Ishikawa (cell line): ENCODE measurements at regions not wholly inside any gene's neighbourhood (a gene's known extent, or its start where the extent isn't known, plus 50 kb on each side); places are given as distances from the start of the nearest gene placed in this dataset.

ENCODE experiments used
- CEBPB ChIP-seq: IDR thresholded peaks from 2 replicates; pipeline ENCODE4 v1.6.1; 2012
- EGR1 ChIP-seq: IDR thresholded peaks from 2 replicates; pipeline ENCODE4 v1.6.1; 2012
- EP300 ChIP-seq: IDR thresholded peaks from 2 replicates; pipeline ENCODE4 v1.6.1; 2012; ENCODE audit warnings: borderline replicate concordance
- FOXM1 ChIP-seq: IDR thresholded peaks from 2 replicates; pipeline ENCODE4 v1.6.1; 2012; ENCODE audit warnings: low read depth, borderline replicate concordance
- NFIC ChIP-seq: IDR thresholded peaks from 2 replicates; pipeline ENCODE4 v1.6.1; 2012
- TAF1 ChIP-seq: IDR thresholded peaks from 2 replicates; pipeline ENCODE4 v1.6.1; 2012; ENCODE audit warnings: low read depth, mild to moderate bottlenecking
- TCF12 ChIP-seq: IDR thresholded peaks from 2 replicates; pipeline ENCODE4 v1.6.1; 2012; ENCODE audit warnings: low read depth
- TEAD4 ChIP-seq: IDR thresholded peaks from 2 replicates; pipeline ENCODE4 v1.6.1; 2012
- ZBTB7A ChIP-seq: IDR thresholded peaks from 2 replicates; pipeline ENCODE4 v1.6.1; 2012; ENCODE audit warnings: low read depth
- TF ChIP-seq, protein P1 (sequence below): IDR thresholded peaks from 2 replicates; pipeline ENCODE4 v1.6.1; 2012
- TF ChIP-seq, protein P2 (sequence below): IDR thresholded peaks from 2 replicates; pipeline ENCODE4 v1.6.1; 2012; ENCODE audit warnings: low read depth, mild to moderate bottlenecking

- no peak for TF ChIP-seq EGR1
- TF ChIP-seq, protein P1, sequence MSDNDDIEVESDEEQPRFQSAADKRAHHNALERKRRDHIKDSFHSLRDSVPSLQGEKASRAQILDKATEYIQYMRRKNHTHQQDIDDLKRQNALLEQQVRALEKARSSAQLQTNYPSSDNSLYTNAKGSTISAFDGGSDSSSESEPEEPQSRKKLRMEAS: no peak
- TF ChIP-seq, protein P2, sequence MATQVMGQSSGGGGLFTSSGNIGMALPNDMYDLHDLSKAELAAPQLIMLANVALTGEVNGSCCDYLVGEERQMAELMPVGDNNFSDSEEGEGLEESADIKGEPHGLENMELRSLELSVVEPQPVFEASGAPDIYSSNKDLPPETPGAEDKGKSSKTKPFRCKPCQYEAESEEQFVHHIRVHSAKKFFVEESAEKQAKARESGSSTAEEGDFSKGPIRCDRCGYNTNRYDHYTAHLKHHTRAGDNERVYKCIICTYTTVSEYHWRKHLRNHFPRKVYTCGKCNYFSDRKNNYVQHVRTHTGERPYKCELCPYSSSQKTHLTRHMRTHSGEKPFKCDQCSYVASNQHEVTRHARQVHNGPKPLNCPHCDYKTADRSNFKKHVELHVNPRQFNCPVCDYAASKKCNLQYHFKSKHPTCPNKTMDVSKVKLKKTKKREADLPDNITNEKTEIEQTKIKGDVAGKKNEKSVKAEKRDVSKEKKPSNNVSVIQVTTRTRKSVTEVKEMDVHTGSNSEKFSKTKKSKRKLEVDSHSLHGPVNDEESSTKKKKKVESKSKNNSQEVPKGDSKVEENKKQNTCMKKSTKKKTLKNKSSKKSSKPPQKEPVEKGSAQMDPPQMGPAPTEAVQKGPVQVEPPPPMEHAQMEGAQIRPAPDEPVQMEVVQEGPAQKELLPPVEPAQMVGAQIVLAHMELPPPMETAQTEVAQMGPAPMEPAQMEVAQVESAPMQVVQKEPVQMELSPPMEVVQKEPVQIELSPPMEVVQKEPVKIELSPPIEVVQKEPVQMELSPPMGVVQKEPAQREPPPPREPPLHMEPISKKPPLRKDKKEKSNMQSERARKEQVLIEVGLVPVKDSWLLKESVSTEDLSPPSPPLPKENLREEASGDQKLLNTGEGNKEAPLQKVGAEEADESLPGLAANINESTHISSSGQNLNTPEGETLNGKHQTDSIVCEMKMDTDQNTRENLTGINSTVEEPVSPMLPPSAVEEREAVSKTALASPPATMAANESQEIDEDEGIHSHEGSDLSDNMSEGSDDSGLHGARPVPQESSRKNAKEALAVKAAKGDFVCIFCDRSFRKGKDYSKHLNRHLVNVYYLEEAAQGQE: no peak
- TF ChIP-seq NFIC: no peak
- TF ChIP-seq TAF1: no peak
- no peak for TF ChIP-seq CEBPB
- TF ChIP-seq ZBTB7A: no peak
- no peak for TF ChIP-seq EP300
- TF ChIP-seq TEAD4: no peak
- no peak for TF ChIP-seq TCF12
- no peak for TF ChIP-seq FOXM1
Measured at GRCh38 chr14:65299826-65300225, 112.7 kb upstream of the FUT8 start.
